ENCODE measurements at regions not wholly inside any gene's neighbourhood (a gene's known extent, or its start where the extent isn't known, plus 50 kb on each side); places are given as distances from the start of the nearest gene placed in this dataset.

GRCh38 chr6:8260610-8261009 lies 158.3 kb upstream of the EEF1E1 start:
- no peak for DNase-seq
- Mint-ChIP-seq H3K4me1 (ENCODE audit: low read depth, unreplicated experiment) (no peaks in the 10 kb centered on the region), H3K36me3 (ENCODE audit: unreplicated experiment) (no peaks in the 10 kb centered on the region), H3K4me3 (ENCODE audit: unreplicated experiment) (no peak overlapping the region), H3K9me3 (ENCODE audit: unreplicated experiment) (no peaks in the 10 kb centered on the region), H3K27me3 (ENCODE audit: unreplicated experiment) (no peaks in the 10 kb centered on the region), H3K27ac (ENCODE audit: unreplicated experiment) (peak overlapping the region; percentile 24)
- no peak for TF ChIP-seq CTCF (IDR thresholded peaks at IDR 0.05; ENCODE audit: partially characterized antibody, unreplicated experiment)

- H3K4me3 Mint-ChIP-seq (ENCODE audit: unreplicated experiment), result no peak overlapping the region
- TF ChIP-seq CTCF (IDR thresholded peaks at IDR 0.05; ENCODE audit: partially characterized antibody, unreplicated experiment), result no peak
- no peaks in the 10 kb centered on the region for H3K4me1 Mint-ChIP-seq (ENCODE audit: low read depth, unreplicated experiment)
- H3K27ac Mint-ChIP-seq (ENCODE audit: unreplicated experiment), result no peak overlapping the region
- H3K36me3 Mint-ChIP-seq (ENCODE audit: unreplicated experiment), result no peaks in the 10 kb centered on the region
- H3K9me3 Mint-ChIP-seq (ENCODE audit: unreplicated experiment), result no peaks in the 10 kb centered on the region
- peaks cover 2% of the 10 kb centered on the region for H3K27me3 Mint-ChIP-seq (ENCODE audit: unreplicated experiment)
- no peak for DNase-seq
These were observed 144.1 kb upstream of the EEF1E1 start for GRCh38 chr6:8246403-8246802.

GRCh38 chr6:8245726-8246125 lies 143.4 kb upstream of the EEF1E1 start:
- H3K4me3 Mint-ChIP-seq (ENCODE audit: unreplicated experiment), result no peak overlapping the region
- no peaks in the 10 kb centered on the region for H3K9me3 Mint-ChIP-seq (ENCODE audit: unreplicated experiment)
- no peaks in the 10 kb centered on the region for H3K36me3 Mint-ChIP-seq (ENCODE audit: unreplicated experiment)
- H3K4me1 Mint-ChIP-seq (ENCODE audit: low read depth, unreplicated experiment), result no peaks in the 10 kb centered on the region
- H3K27me3 Mint-ChIP-seq (ENCODE audit: unreplicated experiment), result peaks cover 2% of the 10 kb centered on the region
- TF ChIP-seq CTCF (IDR thresholded peaks at IDR 0.05; ENCODE audit: partially characterized antibody, unreplicated experiment), result no peak
- H3K27ac Mint-ChIP-seq (ENCODE audit: unreplicated experiment), result no peak overlapping the region
- DNase-seq, result no peak

- H3K27me3 Mint-ChIP-seq (ENCODE audit: unreplicated experiment), result peaks cover 2% of the 10 kb centered on the region
These were observed 141.1 kb upstream of the EEF1E1 start for GRCh38 chr6:8243475-8243874.

GRCh38 chr6:8242885-8243284 lies 140.5 kb upstream of the EEF1E1 start:
- H3K4me3 Mint-ChIP-seq (ENCODE audit: unreplicated experiment), result no peak overlapping the region
- no peak for TF ChIP-seq CTCF (IDR thresholded peaks at IDR 0.05; ENCODE audit: partially characterized antibody, unreplicated experiment)
- no peaks in the 10 kb centered on the region for H3K36me3 Mint-ChIP-seq (ENCODE audit: unreplicated experiment)
- peaks cover 4% of the 10 kb centered on the region for H3K4me1 Mint-ChIP-seq (ENCODE audit: low read depth, unreplicated experiment)
- H3K9me3 Mint-ChIP-seq (ENCODE audit: unreplicated experiment), result no peaks in the 10 kb centered on the region
- no peak overlapping the region for H3K27ac Mint-ChIP-seq (ENCODE audit: unreplicated experiment)
- peaks cover 1% of the 10 kb centered on the region for H3K27me3 Mint-ChIP-seq (ENCODE audit: unreplicated experiment)
- no peak for DNase-seq

More at GRCh38 chr6:8243475-8243874, 141.1 kb upstream of the EEF1E1 start:
- H3K9me3 Mint-ChIP-seq (ENCODE audit: unreplicated experiment), result no peaks in the 10 kb centered on the region
- H3K27ac Mint-ChIP-seq (ENCODE audit: unreplicated experiment), result no peak overlapping the region
- H3K36me3 Mint-ChIP-seq (ENCODE audit: unreplicated experiment), result no peaks in the 10 kb centered on the region
- peaks cover 4% of the 10 kb centered on the region for H3K4me1 Mint-ChIP-seq (ENCODE audit: low read depth, unreplicated experiment)
- H3K4me3 Mint-ChIP-seq (ENCODE audit: unreplicated experiment), result no peak overlapping the region
- TF ChIP-seq CTCF (IDR thresholded peaks at IDR 0.05; ENCODE audit: partially characterized antibody, unreplicated experiment), result no peak
- DNase-seq, result no peak

Data from glutamatergic neuron (in vitro differentiated cells).